ENCODE measurements at regions not wholly inside any gene's neighbourhood (a gene's known extent, or its start where the extent isn't known, plus 50 kb on each side); places are given as distances from the start of the nearest gene placed in this dataset.

- Histone ChIP-seq H3K27me3 (replicated peaks) (no peaks in the 10 kb centered on the region), H3K4me3 (ENCODE audit: low read depth, low read length) (no peak overlapping the region), H3K36me3 (replicated peaks) (no peaks in the 10 kb centered on the region), H3K27ac (no peak overlapping the region)
- no peak for DNase-seq
- in situ Hi-C loops (cut with HindIII; ENCODE audit: low pct_ligation_motif_present, low sequenced_read_pairs) = no loop called here
- TF ChIP-seq CTCF (IDR thresholded peaks at IDR 0.05; ENCODE audit: low read depth, low read length, missing control alignments) = no peak
Measured at GRCh38 chr20:60963146-60963545, 288.9 kb upstream of the CDH4 start.

- no peak for DNase-seq
- no peak overlapping the region for H3K4me3 ChIP-seq (ENCODE audit: low read depth, low read length)
- no peak overlapping the region for H3K27ac ChIP-seq
- in situ Hi-C loops (cut with HindIII; ENCODE audit: low pct_ligation_motif_present, low sequenced_read_pairs) = no loop called here
- no peaks in the 10 kb centered on the region for H3K36me3 ChIP-seq (replicated peaks)
- no peak for TF ChIP-seq CTCF (IDR thresholded peaks at IDR 0.05; ENCODE audit: low read depth, low read length, missing control alignments)
- no peaks in the 10 kb centered on the region for H3K27me3 ChIP-seq (replicated peaks)
Measured at GRCh38 chr20:60964911-60965310, 287.1 kb upstream of the CDH4 start.

GRCh38 chr20:60966031-60966430 lies 286.0 kb upstream of the CDH4 start:
- Histone ChIP-seq H3K27me3 (replicated peaks) (no peaks in the 10 kb centered on the region), H3K4me3 (ENCODE audit: low read depth, low read length) (no peak overlapping the region), H3K36me3 (replicated peaks) (no peaks in the 10 kb centered on the region), H3K27ac (no peak overlapping the region)
- no peak for TF ChIP-seq CTCF (IDR thresholded peaks at IDR 0.05; ENCODE audit: low read depth, low read length, missing control alignments)
- no peak for DNase-seq
- in situ Hi-C loops (cut with HindIII; ENCODE audit: low pct_ligation_motif_present, low sequenced_read_pairs) = no loop called here

- no peaks in the 10 kb centered on the region for H3K36me3 ChIP-seq (replicated peaks)
- DNase-seq = no peak
- in situ Hi-C loops (cut with HindIII; ENCODE audit: low pct_ligation_motif_present, low sequenced_read_pairs) = no loop called here
- no peaks in the 10 kb centered on the region for H3K27me3 ChIP-seq (replicated peaks)
- H3K27ac ChIP-seq = no peak overlapping the region
- H3K4me3 ChIP-seq (ENCODE audit: low read depth, low read length) = no peak overlapping the region
- no peak for TF ChIP-seq CTCF (IDR thresholded peaks at IDR 0.05; ENCODE audit: low read depth, low read length, missing control alignments)
Measured at GRCh38 chr20:60966766-60967165, 285.3 kb upstream of the CDH4 start.

- H3K27me3 ChIP-seq (replicated peaks) = no peaks in the 10 kb centered on the region
- no peak overlapping the region for H3K4me3 ChIP-seq (ENCODE audit: low read depth, low read length)
- H3K27ac ChIP-seq = no peak overlapping the region
- H3K36me3 ChIP-seq (replicated peaks) = no peaks in the 10 kb centered on the region
- no peak for DNase-seq
- TF ChIP-seq CTCF (IDR thresholded peaks at IDR 0.05; ENCODE audit: low read depth, low read length, missing control alignments) = no peak
- in situ Hi-C loops (cut with HindIII; ENCODE audit: low pct_ligation_motif_present, low sequenced_read_pairs) = no loop called here
Measured at GRCh38 chr20:60967431-60968316, 284.4 kb upstream of the CDH4 start.
